Dermis blood vessel endothelial cell (primary cell): ENCODE measurements at regions not wholly inside any gene's neighbourhood (a gene's known extent, or its start where the extent isn't known, plus 50 kb on each side); places are given as distances from the start of the nearest gene placed in this dataset.
"Not testable (repeated sequence)": the region's sequence is repeated elsewhere in the genome, so short reads cannot be mapped to it uniquely, and the experiment has no call there.

Source experiments
- DNase-seq: peaks from one replicate; pipeline ENCODE4 v3.0.0; 2010

- no peak for DNase-seq
Observed at GRCh38 chr2:22944143-22944542, 440.8 kb upstream of the KLHL29 start.

- no peak for DNase-seq
Observed at GRCh38 chr2:22946553-22946952, 438.4 kb upstream of the KLHL29 start.

- no peak for DNase-seq
Observed at GRCh38 chr2:22947741-22948140, 437.2 kb upstream of the KLHL29 start.

- no peak for DNase-seq
Observed at GRCh38 chr2:22950431-22950830, 434.5 kb upstream of the KLHL29 start.

- DNase-seq, result no peak
Observed at GRCh38 chr2:22952656-22953225, 432.2 kb upstream of the KLHL29 start.

- DNase-seq, result no peak
Observed at GRCh38 chr2:22957446-22957845, 427.5 kb upstream of the KLHL29 start.

- DNase-seq, result no peak
Observed at GRCh38 chr2:22958308-22958707, 426.7 kb upstream of the KLHL29 start.

GRCh38 chr2:22967756-22968155, 417.2 kb upstream of the KLHL29 start:
- no peak for DNase-seq

GRCh38 chr2:22970284-22970975, 414.5 kb upstream of the KLHL29 start:
- no peak for DNase-seq

GRCh38 chr2:22970991-22971390, 414.0 kb upstream of the KLHL29 start:
- no peak for DNase-seq

GRCh38 chr2:22981785-22982184, 403.2 kb upstream of the KLHL29 start:
- no peak for DNase-seq

- DNase-seq, result not testable (repeated sequence)
Observed at GRCh38 chr2:22984152-22984551, 400.8 kb upstream of the KLHL29 start.

- DNase-seq, result no peak
Observed at GRCh38 chr2:22990246-22990645, 394.7 kb upstream of the KLHL29 start.

- DNase-seq, result no peak
Observed at GRCh38 chr2:22991844-22992243, 393.1 kb upstream of the KLHL29 start.

- no peak for DNase-seq
Observed at GRCh38 chr2:22992441-22992840, 392.5 kb upstream of the KLHL29 start.

- DNase-seq, result no peak
Observed at GRCh38 chr2:22993250-22993649, 391.7 kb upstream of the KLHL29 start.

- no peak for DNase-seq
Observed at GRCh38 chr2:22995576-22995975, 389.4 kb upstream of the KLHL29 start.

GRCh38 chr2:22996911-22997310, 388.1 kb upstream of the KLHL29 start:
- no peak for DNase-seq

GRCh38 chr2:22998359-22998758, 386.6 kb upstream of the KLHL29 start:
- DNase-seq, result no peak

- no peak for DNase-seq
Observed at GRCh38 chr2:22999951-23000350, 385.0 kb upstream of the KLHL29 start.

GRCh38 chr2:23002234-23002633, 382.7 kb upstream of the KLHL29 start:
- no peak for DNase-seq

GRCh38 chr2:23005469-23005868, 379.5 kb upstream of the KLHL29 start:
- no peak for DNase-seq

- DNase-seq, result no peak
Observed at GRCh38 chr2:23007631-23008235, 377.2 kb upstream of the KLHL29 start.

- no peak for DNase-seq
Observed at GRCh38 chr2:23008440-23008839, 376.5 kb upstream of the KLHL29 start.
